Natural killer cell (primary cell): ENCODE measurements at regions not wholly inside any gene's neighbourhood (a gene's known extent, or its start where the extent isn't known, plus 50 kb on each side); places are given as distances from the start of the nearest gene placed in this dataset.

ENCODE experiments used
- ATAC-seq, 3 donors: fragments of 150-1000 bp in 2 of 3; fragments of 200-7000 bp in 1 of 3; cut with Tn5 transposase; 1 replicate in 1 of 3; 2 replicates in 2 of 3; pipeline ENCODE4 v1.10.0; 2021; ENCODE audit warnings: mild to moderate bottlenecking in 2 of 3, moderate library complexity in 2 of 3
- DNase-seq, 2 donors: peaks; one replicate each; pipeline versions ENCODE4 v3.0.0 to v3.0.0-alpha.2; 2013 to 2021; ENCODE audit warnings: mixed read lengths in 1 of 2
- H3K27ac ChIP-seq: one replicate; pipeline ENCODE4 v1.5.1; 2013; ENCODE audit warnings: mild to moderate bottlenecking, low read length
- H3K27me3 ChIP-seq: one replicate; pipeline ENCODE4 v1.6.1; 2013; ENCODE audit warnings: low read length; ENCODE audit not compliant: control insufficient read depth, insufficient read depth
- H3K36me3 ChIP-seq: one replicate; pipeline ENCODE4 v1.6.1; 2013; ENCODE audit warnings: low read length; ENCODE audit not compliant: control insufficient read depth, insufficient read depth
- H3K4me1 ChIP-seq: one replicate; pipeline ENCODE4 v1.6.1; 2013; ENCODE audit warnings: low read length; ENCODE audit not compliant: control insufficient read depth, insufficient read depth
- H3K4me3 ChIP-seq: one replicate; pipeline ENCODE4 v1.5.1; 2013; ENCODE audit warnings: low read length
- H3K9me3 ChIP-seq: one replicate; pipeline ENCODE4 v1.6.1; 2013; ENCODE audit warnings: low read length; ENCODE audit not compliant: control insufficient read depth, insufficient read depth
- H3K27ac Mint-ChIP-seq, 2 donors: one replicate each; pipeline ENCODE4 v1.8.0; 2022; ENCODE audit warnings: mild to moderate bottlenecking in 2 of 2, mixed read lengths in 2 of 2, moderate library complexity in 1 of 2
- H3K27me3 Mint-ChIP-seq, 2 donors: one replicate each; pipeline ENCODE4 v1.8.0; 2022; ENCODE audit warnings: low read depth in 2 of 2, mixed read lengths in 2 of 2
- H3K36me3 Mint-ChIP-seq: one replicate; pipeline ENCODE4 v1.8.0; 2022; ENCODE audit warnings: mixed read lengths
- H3K4me1 Mint-ChIP-seq, 2 donors: one replicate each; pipeline ENCODE4 v1.8.0; 2022; ENCODE audit warnings: mixed read lengths in 2 of 2
- H3K4me3 Mint-ChIP-seq: one replicate; pipeline ENCODE4 v1.8.0; 2022; ENCODE audit warnings: mild to moderate bottlenecking, moderate library complexity, mixed read lengths
- H3K9me3 Mint-ChIP-seq, 2 donors: one replicate each; pipeline ENCODE4 v1.8.0; 2022; ENCODE audit warnings: mixed read lengths in 2 of 2
- CTCF ChIP-seq: fragments of 200-600 bp; IDR thresholded peaks from one replicate; pipeline ENCODE4 v1.8.0; 2022; ENCODE audit warnings: antibody characterized with exemption
- WGBS: methylation state at CpG from one replicate; pipeline ENCODE4 v1.1.7; 2013; ENCODE audit warnings: missing lambda C conversion rate; ENCODE audit not compliant: insufficient coverage; 5-methylcytosine and 5-hydroxymethylcytosine counted together
- intact Hi-C: fragments of 100-400 bp; cut with micrococcal nuclease; formaldehyde crosslinking; loops from one replicate; pipeline ENCODE4 v1.14.2; 2022

GRCh38 chr5:123708074-123708806, 196.3 kb downstream of the CSNK1G3 start:
- intact Hi-C loops, result no loop called here
- H3K27ac Mint-ChIP-seq, result no peak overlapping the region
- WGBS, result 95% methylated on average over 2 of the region's 3 CpGs

DNA sequence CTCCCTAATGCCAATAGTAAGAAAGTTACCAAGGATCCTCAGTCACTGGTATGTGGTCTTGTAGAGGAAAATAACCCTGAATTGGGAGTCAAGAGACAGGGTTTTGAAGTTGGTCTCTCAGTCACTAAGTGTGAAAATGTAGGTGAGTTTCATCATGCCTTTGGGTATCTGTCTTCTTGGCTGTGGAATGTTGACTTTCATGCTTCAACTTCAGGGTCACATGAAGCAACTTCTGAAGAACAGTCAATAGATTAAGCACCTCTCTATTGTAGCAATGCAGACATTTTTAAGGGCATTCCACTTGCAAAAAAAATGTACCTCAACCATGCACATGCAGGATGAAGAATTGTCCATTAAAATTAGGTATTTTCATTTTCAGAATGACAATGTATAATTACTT, 194.6 kb downstream of the CSNK1G3 start:
- Mint-ChIP-seq H3K4me1 (no peaks in the 10 kb centered on the region), H3K27ac (no peak overlapping the region), H3K36me3 (no peaks in the 10 kb centered on the region), H3K4me3 (no peak overlapping the region), H3K9me3 (peaks cover 5 to 8% of the 10 kb centered on the region in 2 donors), H3K27me3 (no peaks in the 10 kb centered on the region)
- DNase-seq, result no peak
- Histone ChIP-seq H3K36me3 (no peaks in the 10 kb centered on the region), H3K27me3 (no peaks in the 10 kb centered on the region), H3K4me1 (no peaks in the 10 kb centered on the region), H3K27ac (no peak overlapping the region), H3K4me3 (no peak overlapping the region), H3K9me3 (no peaks in the 10 kb centered on the region)
- intact Hi-C loops, result no loop called here
- no peak for TF ChIP-seq CTCF
- ATAC-seq, result no peak

More at GRCh38 chr5:123708074-123708806, 196.3 kb downstream of the CSNK1G3 start:
- Histone ChIP-seq H3K27ac (no peak overlapping the region), H3K9me3 (no peaks in the 10 kb centered on the region), H3K4me1 (no peaks in the 10 kb centered on the region), H3K4me3 (no peak overlapping the region), H3K27me3 (no peaks in the 10 kb centered on the region), H3K36me3 (no peaks in the 10 kb centered on the region)
- Mint-ChIP-seq H3K27me3 (no peaks in the 10 kb centered on the region), H3K4me1 (no peaks in the 10 kb centered on the region), H3K9me3 (peaks cover 6 to 12% of the 10 kb centered on the region in 2 donors), H3K36me3 (no peaks in the 10 kb centered on the region), H3K4me3 (no peak overlapping the region)
- no peak for ATAC-seq
- TF ChIP-seq CTCF, result no peak
- no peak for DNase-seq

- no peak for TF ChIP-seq CTCF
- DNase-seq (no peak), ATAC-seq (no peak)
- H3K4me1 Mint-ChIP-seq, result no peaks in the 10 kb centered on the region
- Histone ChIP-seq H3K4me1 (no peaks in the 10 kb centered on the region), H3K27ac (no peak overlapping the region), H3K9me3 (no peaks in the 10 kb centered on the region), H3K36me3 (no peaks in the 10 kb centered on the region), H3K4me3 (no peak overlapping the region), H3K27me3 (no peaks in the 10 kb centered on the region)
- WGBS, result 100% methylated on average over 1 of the region's 1 CpG
- H3K9me3 Mint-ChIP-seq, result peaks cover 4 to 9% of the 10 kb centered on the region in 2 donors
- intact Hi-C loops, result no loop called here
- no peaks in the 10 kb centered on the region for H3K27me3 Mint-ChIP-seq
- no peaks in the 10 kb centered on the region for H3K36me3 Mint-ChIP-seq
- H3K27ac Mint-ChIP-seq, result no peak overlapping the region
- no peak overlapping the region for H3K4me3 Mint-ChIP-seq
Observed at GRCh38 chr5:123705741-123706140, 193.8 kb downstream of the CSNK1G3 start.
